GM12864 (cell line): ENCODE measurements at regions not wholly inside any gene's neighbourhood (a gene's known extent, or its start where the extent isn't known, plus 50 kb on each side); places are given as distances from the start of the nearest gene placed in this dataset.

Source experiments
- DNase-seq: peaks from one replicate; pipeline ENCODE4 v3.0.0-alpha.2; 2011; ENCODE audit warnings: low read depth
- H3K4me3 ChIP-seq: 2 replicates; pipeline ENCODE4 v1.5.1; 2011; ENCODE audit warnings: mild to moderate bottlenecking, low read depth, low read length, control low read depth
- CTCF ChIP-seq: IDR thresholded peaks from 2 replicates; pipeline ENCODE4 v1.5.1; 2011; ENCODE audit warnings: low read depth, mild to moderate bottlenecking, moderate library complexity, low read length, control low read depth, inconsistent platforms; ENCODE audit errors: missing control alignments

DNA sequence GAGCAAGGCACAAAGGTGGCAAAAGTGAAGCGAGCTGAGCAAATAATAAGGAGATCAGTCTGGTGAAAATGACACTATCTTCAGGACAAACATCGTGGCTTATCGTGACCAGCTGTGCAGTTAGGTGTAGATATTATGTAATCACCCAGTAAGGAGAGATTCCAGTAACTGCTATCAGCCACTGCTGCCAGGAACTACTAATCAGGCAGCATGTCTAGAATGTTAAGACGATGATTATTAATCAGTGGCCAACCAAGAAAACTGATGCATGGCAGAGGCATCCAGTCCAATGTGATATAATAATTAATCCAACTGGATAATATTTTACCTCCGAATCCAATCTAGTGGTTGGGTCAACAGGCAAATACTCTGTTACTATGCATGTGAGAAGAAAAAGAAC is 252.7 kb upstream of the ZPLD1 start:
- no peak for TF ChIP-seq CTCF
- no peak overlapping the region for H3K4me3 ChIP-seq
- DNase-seq = no peak

DNA sequence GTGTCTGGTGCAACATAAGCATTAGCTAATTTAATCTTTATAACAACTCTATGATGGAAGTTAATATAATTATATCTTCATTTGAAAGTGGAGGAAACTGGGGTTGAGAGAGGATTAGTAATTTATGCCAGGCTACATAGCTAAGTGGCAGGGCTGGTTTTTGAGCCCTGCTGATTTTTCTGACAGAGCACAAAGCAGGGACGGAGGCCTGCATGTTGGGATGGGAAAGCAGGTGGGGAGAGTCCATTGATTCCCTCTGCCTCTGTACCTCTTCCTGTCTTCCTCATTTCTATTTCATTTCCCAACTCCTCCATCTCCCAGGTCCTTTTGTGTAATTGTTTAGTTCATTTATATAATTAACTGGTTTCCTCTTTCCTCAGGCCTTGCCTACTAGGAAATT is 251.6 kb upstream of the ZPLD1 start:
- no peak for DNase-seq
- no peak for TF ChIP-seq CTCF
- H3K4me3 ChIP-seq = no peak overlapping the region

- no peak overlapping the region for H3K4me3 ChIP-seq
- TF ChIP-seq CTCF = no peak
- no peak for DNase-seq
Observed at GRCh38 chr3:102183623-102184022, 251.2 kb upstream of the ZPLD1 start.

- no peak for DNase-seq
- H3K4me3 ChIP-seq = no peak overlapping the region
- TF ChIP-seq CTCF = no peak
Observed at GRCh38 chr3:102189541-102189940, 245.3 kb upstream of the ZPLD1 start.

DNA sequence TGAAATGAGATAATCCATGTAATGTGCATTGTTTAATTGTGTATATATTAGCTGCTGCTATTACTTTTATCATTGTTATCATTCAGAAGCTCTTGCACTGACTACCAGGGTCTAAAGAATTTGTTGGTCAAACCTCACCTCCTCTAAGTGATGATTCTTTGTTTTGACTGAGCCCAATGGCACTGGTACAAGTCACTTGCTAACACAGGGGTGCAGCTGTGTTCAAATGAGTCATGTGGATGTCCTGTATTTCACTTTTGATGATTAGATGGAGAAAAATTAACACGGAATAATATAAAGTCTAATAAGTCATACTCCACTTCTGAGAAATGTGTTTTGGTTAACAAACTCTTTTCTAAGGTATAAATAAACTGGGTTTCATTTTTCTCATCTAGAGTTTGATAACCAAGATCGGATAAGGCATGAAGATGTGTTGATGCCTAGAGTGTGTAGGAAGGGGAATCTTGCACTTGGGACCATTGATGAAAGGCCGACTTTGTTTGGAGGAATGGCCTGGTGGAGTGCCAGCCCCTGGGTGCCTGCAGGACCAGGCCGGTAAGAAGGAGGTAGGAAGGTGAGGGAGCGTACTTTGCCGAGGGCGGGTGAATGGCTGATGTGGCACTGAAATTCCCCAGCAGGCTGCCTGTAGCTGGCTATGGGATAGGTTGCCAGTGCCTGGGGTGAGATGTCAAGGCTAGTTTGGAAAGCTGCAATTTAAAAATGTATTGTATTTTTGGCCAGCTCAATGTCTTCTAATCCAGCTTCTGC is 244.7 kb upstream of the ZPLD1 start:
- TF ChIP-seq CTCF = no peak
- DNase-seq = no peak
- no peak overlapping the region for H3K4me3 ChIP-seq

DNA sequence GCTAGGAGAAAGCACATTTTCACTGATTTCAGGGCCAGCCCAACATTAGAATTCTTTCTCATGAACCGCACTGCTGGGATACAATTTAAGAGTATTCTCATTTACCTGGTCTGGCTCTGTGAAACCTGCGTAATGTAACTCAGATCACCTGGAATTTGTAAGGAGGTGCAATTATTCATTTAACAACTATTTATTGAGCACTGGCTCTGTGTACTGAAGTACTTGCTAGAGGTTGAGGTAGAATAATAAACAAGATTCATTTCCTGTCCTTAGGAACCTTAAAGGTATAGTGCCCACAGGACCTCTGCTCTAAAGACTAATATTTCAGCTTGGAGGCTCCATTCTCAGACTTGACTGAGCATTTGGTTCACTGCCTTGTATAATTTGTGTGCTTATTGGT is 242.2 kb upstream of the ZPLD1 start:
- TF ChIP-seq CTCF = no peak
- H3K4me3 ChIP-seq = no peak overlapping the region
- no peak for DNase-seq

DNA sequence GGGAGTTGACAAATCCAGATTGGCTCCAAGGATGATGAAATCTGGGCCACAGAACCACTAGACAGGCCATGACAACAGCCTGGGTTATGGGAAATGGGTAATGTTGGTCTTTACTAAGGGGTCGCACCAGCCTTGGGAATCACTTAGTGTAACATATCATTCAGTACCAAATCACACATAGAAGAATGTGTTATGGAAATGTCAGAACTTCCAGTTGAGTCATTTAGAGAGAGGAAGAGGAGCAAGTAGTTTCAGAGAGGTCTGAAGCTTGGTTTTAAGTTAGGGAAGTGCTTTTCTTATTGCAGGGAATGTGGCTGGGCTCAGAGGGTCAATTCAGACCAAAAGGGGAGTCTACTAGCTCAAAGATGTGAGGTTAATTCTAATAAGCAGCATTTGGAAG is 241.6 kb upstream of the ZPLD1 start:
- no peak for DNase-seq
- H3K4me3 ChIP-seq = no peak overlapping the region
- no peak for TF ChIP-seq CTCF
